Fibroblast of the aortic adventitia (primary cell): ENCODE measurements at regions not wholly inside any gene's neighbourhood (a gene's known extent, or its start where the extent isn't known, plus 50 kb on each side); places are given as distances from the start of the nearest gene placed in this dataset.

ENCODE experiments used
- DNase-seq: peaks from one replicate; pipeline ENCODE4 v3.0.0-alpha.2; 2010; ENCODE audit warnings: low read depth
- H3K4me3 ChIP-seq: 2 replicates; pipeline ENCODE4 v1.5.1; 2011; ENCODE audit warnings: low read depth, mild to moderate bottlenecking, control low read depth, low read length, moderate library complexity
- CTCF ChIP-seq: IDR thresholded peaks from 2 replicates; pipeline ENCODE4 v1.5.1; 2011; ENCODE audit warnings: mild to moderate bottlenecking, low read length, control low read depth, inconsistent platforms; ENCODE audit not compliant: insufficient read depth

- peak; percentile 3 for DNase-seq
- TF ChIP-seq CTCF: no peak
- no peak overlapping the region for H3K4me3 ChIP-seq
These were observed 1105.7 kb downstream of the XPNPEP1 start for GRCh38 chr10:108817584-108817983.

- TF ChIP-seq CTCF: no peak
- no peak for DNase-seq
- no peak overlapping the region for H3K4me3 ChIP-seq
These were observed 1106.2 kb downstream of the XPNPEP1 start for GRCh38 chr10:108817135-108817534.

GRCh38 chr10:108812906-108813305, 1110.4 kb downstream of the XPNPEP1 start:
- H3K4me3 ChIP-seq: no peak overlapping the region
- no peak for DNase-seq
- no peak for TF ChIP-seq CTCF

GRCh38 chr10:108812296-108812695, 1111.0 kb downstream of the XPNPEP1 start:
- no peak overlapping the region for H3K4me3 ChIP-seq
- DNase-seq: no peak
- TF ChIP-seq CTCF: no peak

- no peak for TF ChIP-seq CTCF
- H3K4me3 ChIP-seq: no peak overlapping the region
- no peak for DNase-seq
These were observed 1115.1 kb downstream of the XPNPEP1 start for GRCh38 chr10:108808228-108808627.

- peak; percentile 69 for DNase-seq
- no peak for TF ChIP-seq CTCF
- no peak overlapping the region for H3K4me3 ChIP-seq
These were observed 1121.4 kb downstream of the XPNPEP1 start for GRCh38 chr10:108801775-108802517.

- TF ChIP-seq CTCF: no peak
- no peak overlapping the region for H3K4me3 ChIP-seq
- no peak for DNase-seq
These were observed 1122.1 kb downstream of the XPNPEP1 start for GRCh38 chr10:108801220-108801619.
